K562 (cell line): ENCODE measurements at regions not wholly inside any gene's neighbourhood (a gene's known extent, or its start where the extent isn't known, plus 50 kb on each side); places are given as distances from the start of the nearest gene placed in this dataset.

Experiments used
- ATAC-seq: fragments of 200-7000 bp; cut with Tn5 transposase; 3 replicates; pipeline ENCODE4 v1.9.1; 2020; ENCODE audit warnings: moderate library complexity
- BruUV-seq: library from RNA; stranded (reverse); fragments of 400-500 nt; replicated peaks from 2 replicates; lab custom pipeline; 2021; lab: Mats Ljungman, UMichigan
- CTCF ChIA-PET: fragments of 300-600 bp; formaldehyde crosslinking; extraction: SDS; loops from one replicate; lab custom pipeline; 2021; ENCODE audit warnings: low intra/inter-chr PET ratio; lab: Yijun Ruan, JAX
- POLR2A ChIA-PET: fragments of 300-600, 350-650 bp; sonication (Branson Sonifier 250); formaldehyde crosslinking; extraction: SDS; loops from one replicate; lab custom pipeline; 2021; ENCODE audit warnings: antibody characterized with exemption, inconsistent platforms; lab: Yijun Ruan, JAX
- DNase-seq, 4 experiments: peaks; one replicate each; pipeline versions ENCODE4 v3.0.0 to v3.0.0-alpha.2; 2011 to 2018; ENCODE audit warnings: low spot score in 3 of 4, mixed read lengths in 3 of 4; ENCODE audit errors: extremely low read depth in 1 of 4
- FAIRE-seq: peaks from 2 replicates; lab custom pipeline; 2011; peaks lifted over from hg19 to GRCh38; lab: Jason Lieb, UNC
- H2AFZ ChIP-seq: 2 replicates; pipeline ENCODE4 v1.6.0; 2011; ENCODE audit warnings: low read depth, low read length, control low read depth, inconsistent platforms
- H3K27ac ChIP-seq: fragments of 200-600 bp; 3 replicates; pipeline ENCODE4 v1.8.0; 2011; ENCODE audit warnings: low read depth, mild to moderate bottlenecking, control low read depth, inconsistent platforms, low read length, moderate library complexity, mixed read lengths; ENCODE audit errors: extremely low read depth
- H3K27me3 ChIP-seq, 2 experiments: fragments of 300-600 bp in 1 of 2; 2 replicates in 1 of 2; 3 replicates in 1 of 2; pipeline versions ENCODE4 v1.6.0 to v1.8.0; 2011; ENCODE audit warnings: inconsistent platforms in 2 of 2, low read length in 2 of 2, mild to moderate bottlenecking in 1 of 2, mixed read lengths in 1 of 2, moderate library complexity in 1 of 2; ENCODE audit not compliant: control insufficient read depth in 2 of 2, insufficient read depth in 2 of 2
- H3K36me3 ChIP-seq: fragments of 300-600 bp; 3 replicates; pipeline ENCODE4 v1.8.0; 2011; ENCODE audit warnings: mild to moderate bottlenecking, low read length, inconsistent platforms; ENCODE audit not compliant: control insufficient read depth, insufficient read depth
- H3K4me1 ChIP-seq, 2 experiments: fragments of 200-600 bp in 1 of 2; replicated peaks in 1 of 2; 2 replicates in 1 of 2; 3 replicates in 1 of 2; pipeline versions ENCODE4 v1.5.1 to v1.8.0; 2011; ENCODE audit warnings: inconsistent platforms in 2 of 2, low read length in 2 of 2, mild to moderate bottlenecking in 1 of 2, mixed read lengths in 1 of 2, moderate library complexity in 1 of 2; ENCODE audit not compliant: control insufficient read depth in 2 of 2, insufficient read depth in 2 of 2
- H3K4me2 ChIP-seq: 2 replicates; pipeline ENCODE4 v1.6.1; 2011; ENCODE audit warnings: low read length, control low read depth, inconsistent platforms, mixed read lengths; ENCODE audit not compliant: insufficient read depth
- H3K4me3 ChIP-seq: fragments of 200-600 bp; sonication (generic), shearing (Covaris generic); 2 replicates; pipeline ENCODE4 v1.5.1; 2016; ENCODE audit warnings: control low read depth, inconsistent platforms
- H3K79me2 ChIP-seq: fragments of 200-600 bp; 3 replicates; pipeline ENCODE4 v1.8.0; 2011; ENCODE audit warnings: low read length, inconsistent platforms; ENCODE audit not compliant: control insufficient read depth, insufficient read depth
- H3K9ac ChIP-seq, 2 experiments: 2 replicates each; pipeline versions ENCODE4 v1.6.0 to v1.6.1; 2011; ENCODE audit warnings: low read depth in 2 of 2, low read length in 2 of 2, control low read depth in 1 of 2, inconsistent platforms in 1 of 2, mild to moderate bottlenecking in 1 of 2, mixed read lengths in 1 of 2; ENCODE audit not compliant: insufficient read depth in 1 of 2
- H3K9me1 ChIP-seq: one replicate; pipeline ENCODE4 v1.6.0; 2011; ENCODE audit warnings: inconsistent platforms, mild to moderate bottlenecking, low read length, moderate library complexity; ENCODE audit not compliant: control insufficient read depth, insufficient read depth
- H3K9me3 ChIP-seq: replicated peaks from 2 replicates; pipeline ENCODE4 v1.5.1; 2011; ENCODE audit warnings: low read depth, low read length, inconsistent platforms; ENCODE audit not compliant: control insufficient read depth, insufficient read depth
- H4K20me1 ChIP-seq: replicated peaks from 2 replicates; pipeline ENCODE4 v1.6.1; 2011; ENCODE audit warnings: low read length, inconsistent platforms, mixed read lengths; ENCODE audit not compliant: control insufficient read depth, insufficient read depth
- ELF1 ChIP-seq: fragments of 200-800 bp; sonication (Bioruptor generic); IDR thresholded peaks from 2 replicates; pipeline ENCODE4 v1.6.1; 2016; ENCODE audit warnings: missing genetic modification characterization, missing compliant biosample characterization
- ERF ChIP-seq: fragments of 450-650 bp; formaldehyde crosslinking; IDR thresholded peaks from 2 replicates; pipeline ENCODE4 v1.4.0; 2020; ENCODE audit warnings: mild to moderate bottlenecking, mixed read lengths
- GABPB1 ChIP-seq: sonication (generic); formaldehyde crosslinking; IDR thresholded peaks from 2 replicates; pipeline ENCODE4 v1.8.0; 2022; ENCODE audit warnings: mild to moderate bottlenecking, missing genetic modification reagents
- GTF3C2 ChIP-seq: IDR thresholded peaks from 3 replicates; pipeline ENCODE4 v1.6.1; 2011; ENCODE audit warnings: borderline replicate concordance, mild to moderate bottlenecking, moderate library complexity; ENCODE audit not compliant: insufficient read length; ENCODE audit errors: extremely low read depth
- KHSRP ChIP-seq: fragments of 450-650 bp; IDR thresholded peaks from 2 replicates; pipeline ENCODE4 v1.6.1; 2017
- KLF13 ChIP-seq: fragments of 450-650 bp; IDR thresholded peaks from 2 replicates; pipeline ENCODE4 v1.6.1; 2016; ENCODE audit warnings: missing genetic modification characterization, low read depth, mild to moderate bottlenecking, missing compliant biosample characterization, moderate library complexity, borderline replicate concordance
- MED1 ChIP-seq: sonication (generic); formaldehyde crosslinking; IDR thresholded peaks from 2 replicates; pipeline ENCODE4 v1.8.1; 2023; ENCODE audit warnings: missing genetic modification reagents, borderline replicate concordance
- PHB ChIP-seq: fragments of 250-450 bp; sonication (Bioruptor Pico); IDR thresholded peaks from 2 replicates; pipeline ENCODE4 v1.5.0; 2021
- RBBP5 ChIP-seq: fragments of 200-600 bp; sonication (generic); IDR thresholded peaks from 2 replicates; pipeline ENCODE4 v1.6.1; 2012; ENCODE audit warnings: borderline replicate concordance, mild to moderate bottlenecking, low read length, control low read depth, inconsistent platforms; ENCODE audit not compliant: insufficient read depth, poor library complexity, severe bottlenecking
- TEAD1 ChIP-seq, 2 experiments: fragments of 450-650 bp in 1 of 2; sonication (generic) in 1 of 2; formaldehyde crosslinking; IDR thresholded peaks; 2 replicates each; pipeline versions ENCODE4 v1.4.0 to v1.8.0; 2020 to 2022; ENCODE audit warnings: mild to moderate bottlenecking in 2 of 2, missing genetic modification reagents in 1 of 2
- ZNF134 ChIP-seq: fragments of 250-450 bp; sonication (Bioruptor Pico); conservative IDR thresholded peaks from 2 replicates; pipeline ENCODE4 v1.4.0; 2020
- ZNF398 ChIP-seq: fragments of 250-450 bp; sonication (Bioruptor Pico); IDR thresholded peaks from 2 replicates; pipeline ENCODE4 v1.8.0; 2021; ENCODE audit warnings: moderate library complexity, mild to moderate bottlenecking, inconsistent platforms
- WGBS: fragments of 100-300 bp; shearing (Covaris generic); methylation state at CpG from one replicate; pipeline ENCODE4 v1.1.6; 2016; ENCODE audit warnings: low coverage, mixed read lengths; ENCODE audit not compliant: insufficient coverage; ENCODE audit errors: missing lambda C conversion rate; 5-methylcytosine and 5-hydroxymethylcytosine counted together
- in situ Hi-C: fragments of 300-500 bp; cut with MboI; formaldehyde crosslinking; loops from 4 replicates; pipeline ENCODE4 v1.15.0; 2018; ENCODE audit warnings: inconsistent platforms, mixed read lengths
- intact Hi-C: fragments of 100-400 bp; cut with micrococcal nuclease; formaldehyde crosslinking; loops from 2 replicates; pipeline ENCODE4 v1.14.2; 2022
- TF ChIP-seq, protein P1 (sequence below): IDR thresholded peaks from 2 replicates; pipeline ENCODE4 v1.6.1; 2011; ENCODE audit warnings: borderline replicate concordance, low read depth, mild to moderate bottlenecking, moderate library complexity, low read length; ENCODE audit not compliant: insufficient read depth, poor library complexity, severe bottlenecking

DNA sequence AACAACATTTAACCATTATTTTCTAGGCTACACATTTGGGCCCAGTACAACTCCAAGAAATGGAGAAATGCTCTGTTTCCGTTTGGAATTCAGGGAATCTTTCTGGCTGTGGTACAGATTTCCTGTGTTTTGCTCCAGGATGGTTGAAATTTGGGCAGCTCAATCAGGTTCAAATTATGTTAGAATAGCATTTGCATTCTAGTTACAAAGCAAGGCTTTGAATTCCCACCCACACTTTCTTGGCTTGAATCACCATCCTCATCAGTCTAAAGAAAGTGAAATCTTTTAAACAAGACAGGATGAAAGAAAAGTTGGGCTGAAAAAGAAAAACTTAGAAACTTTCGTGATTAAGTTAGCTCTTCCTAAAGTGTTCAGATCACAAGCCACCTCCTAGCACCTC is 98.1 kb upstream of the VCX3B start:
- Histone ChIP-seq H3K27me3 (no peaks in the 10 kb centered on the region), H3K4me3 (no peak overlapping the region)
- no peak for FAIRE-seq

More for the DNA sequence above, 98.1 kb upstream of the VCX3B start:
- CTCF ChIA-PET, result no interaction called here
- in situ Hi-C loops, result no loop called here
- Histone ChIP-seq H3K79me2 (no peaks in the 10 kb centered on the region), H4K20me1 (no peaks in the 10 kb centered on the region), H3K27ac (no peak overlapping the region), H3K4me1 (no peaks in the 10 kb centered on the region), H3K4me2 (no peak overlapping the region), H3K9me3 (no peaks in the 10 kb centered on the region), H2AFZ (no peak overlapping the region), H3K9ac (no peak overlapping the region), H3K36me3 (no peaks in the 10 kb centered on the region), H3K9me1 (no peaks in the 10 kb centered on the region)
- BruUV-seq, result no TSS peak
- intact Hi-C loops, result no loop called here
- ATAC-seq (no peak), DNase-seq (no peak)
- WGBS, result 0% methylated on average over 2 of the region's 2 CpGs
- no peak for TF ChIP-seq KHSRP
- no peak for TF ChIP-seq TEAD1 (CRISPR knock-in tag; IDR thresholded peaks at IDR 0.05)
- no peak for TF ChIP-seq GTF3C2
- no peak for TF ChIP-seq RBBP5
- no peak for TF ChIP-seq GABPB1 (CRISPR knock-in tag)
- no peak for TF ChIP-seq ZNF134 (CRISPR knock-in tag)
- TF ChIP-seq MED1 (CRISPR knock-in tag), result no peak
- no peak for TF ChIP-seq ERF (CRISPR knock-in tag)
- no peak for TF ChIP-seq KLF13 (tag)
- no peak for TF ChIP-seq PHB
- no peak for TF ChIP-seq ELF1 (tag)
- TF ChIP-seq, protein P1, sequence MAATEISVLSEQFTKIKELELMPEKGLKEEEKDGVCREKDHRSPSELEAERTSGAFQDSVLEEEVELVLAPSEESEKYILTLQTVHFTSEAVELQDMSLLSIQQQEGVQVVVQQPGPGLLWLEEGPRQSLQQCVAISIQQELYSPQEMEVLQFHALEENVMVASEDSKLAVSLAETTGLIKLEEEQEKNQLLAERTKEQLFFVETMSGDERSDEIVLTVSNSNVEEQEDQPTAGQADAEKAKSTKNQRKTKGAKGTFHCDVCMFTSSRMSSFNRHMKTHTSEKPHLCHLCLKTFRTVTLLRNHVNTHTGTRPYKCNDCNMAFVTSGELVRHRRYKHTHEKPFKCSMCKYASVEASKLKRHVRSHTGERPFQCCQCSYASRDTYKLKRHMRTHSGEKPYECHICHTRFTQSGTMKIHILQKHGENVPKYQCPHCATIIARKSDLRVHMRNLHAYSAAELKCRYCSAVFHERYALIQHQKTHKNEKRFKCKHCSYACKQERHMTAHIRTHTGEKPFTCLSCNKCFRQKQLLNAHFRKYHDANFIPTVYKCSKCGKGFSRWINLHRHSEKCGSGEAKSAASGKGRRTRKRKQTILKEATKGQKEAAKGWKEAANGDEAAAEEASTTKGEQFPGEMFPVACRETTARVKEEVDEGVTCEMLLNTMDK, result no peak
- no peak for TF ChIP-seq ZNF398
- POLR2A ChIA-PET, result no interaction called here
